Esophagus (tissue), 2 donors: ENCODE measurements at regions not wholly inside any gene's neighbourhood (a gene's known extent, or its start where the extent isn't known, plus 50 kb on each side); places are given as distances from the start of the nearest gene placed in this dataset.
"Not testable (repeated sequence)": the region's sequence is repeated elsewhere in the genome, so short reads cannot be mapped to it uniquely, and the experiment has no call there.

ENCODE experiments used
- H3K27ac ChIP-seq, 2 donors: one replicate each; pipeline ENCODE4 v1.5.1; 2013; ENCODE audit warnings: low read depth in 2 of 2, mild to moderate bottlenecking in 2 of 2, inconsistent platforms in 1 of 2, low read length in 1 of 2, moderate library complexity in 1 of 2
- H3K27me3 ChIP-seq, 2 donors: one replicate each; pipeline ENCODE4 v1.6.1; 2013; ENCODE audit warnings: low read length in 2 of 2, control low read depth in 1 of 2, mild to moderate bottlenecking in 1 of 2; ENCODE audit not compliant: insufficient read depth in 2 of 2, control insufficient read depth in 1 of 2
- H3K36me3 ChIP-seq, 2 donors: one replicate each; pipeline ENCODE4 v1.6.1; 2013; ENCODE audit warnings: low read length in 1 of 2; ENCODE audit not compliant: control insufficient read depth in 2 of 2, insufficient read depth in 2 of 2
- H3K4me1 ChIP-seq, 2 donors: one replicate each; pipeline ENCODE4 v1.6.1; 2013; ENCODE audit warnings: low read length in 1 of 2; ENCODE audit not compliant: control insufficient read depth in 2 of 2, insufficient read depth in 2 of 2
- H3K4me3 ChIP-seq, 2 donors: one replicate each; pipeline ENCODE4 v1.5.1; 2013; ENCODE audit warnings: low read length in 2 of 2, mild to moderate bottlenecking in 2 of 2, low read depth in 1 of 2, moderate library complexity in 1 of 2
- H3K9me3 ChIP-seq, 2 donors: one replicate each; pipeline ENCODE4 v1.6.1; 2013; ENCODE audit warnings: mild to moderate bottlenecking in 2 of 2, low read depth in 1 of 2, low read length in 1 of 2, moderate library complexity in 1 of 2; ENCODE audit not compliant: control insufficient read depth in 2 of 2, insufficient read depth in 1 of 2
- WGBS, 2 donors: extraction: QIAGEN DNeasy Blood & Tissue Kit; methylation state at CpG; one replicate each; pipeline ENCODE4 v1.1.7; 2013; 5-methylcytosine and 5-hydroxymethylcytosine counted together
- donor health status: healthy with polysubstance abuse.
- donor health status: Bipolar disorder and iron deficiency.

DNA sequence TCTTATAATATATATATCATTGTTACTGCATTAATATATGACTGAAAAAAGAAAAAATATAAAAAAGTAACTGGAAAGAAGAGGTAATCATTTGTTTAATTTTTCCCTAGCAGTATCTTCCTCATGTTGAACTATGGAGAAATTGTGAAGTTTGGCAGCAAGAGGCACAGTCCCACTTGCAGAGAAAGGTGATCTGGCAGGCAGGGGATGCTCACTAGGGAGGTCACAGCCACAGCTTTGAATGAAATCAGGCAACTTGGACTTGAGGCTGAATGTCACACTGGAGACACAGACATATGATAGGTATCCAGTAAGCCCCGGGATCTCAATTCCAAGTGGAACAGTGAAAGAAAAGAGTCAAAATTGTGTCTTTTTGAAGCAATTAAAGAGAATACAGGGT is 149.9 kb upstream of the RORA start:
- no peaks in the 10 kb centered on the region for H3K27me3 ChIP-seq
- no peak overlapping the region for H3K4me3 ChIP-seq
- H3K36me3 ChIP-seq: no peaks in the 10 kb centered on the region
- 83 to 88% methylated on average over 1 of the region's 1 CpG for WGBS, 2 donors
- H3K4me1 ChIP-seq: no peaks in the 10 kb centered on the region
- no peak overlapping the region for H3K27ac ChIP-seq
- no peaks in the 10 kb centered on the region for H3K9me3 ChIP-seq

DNA sequence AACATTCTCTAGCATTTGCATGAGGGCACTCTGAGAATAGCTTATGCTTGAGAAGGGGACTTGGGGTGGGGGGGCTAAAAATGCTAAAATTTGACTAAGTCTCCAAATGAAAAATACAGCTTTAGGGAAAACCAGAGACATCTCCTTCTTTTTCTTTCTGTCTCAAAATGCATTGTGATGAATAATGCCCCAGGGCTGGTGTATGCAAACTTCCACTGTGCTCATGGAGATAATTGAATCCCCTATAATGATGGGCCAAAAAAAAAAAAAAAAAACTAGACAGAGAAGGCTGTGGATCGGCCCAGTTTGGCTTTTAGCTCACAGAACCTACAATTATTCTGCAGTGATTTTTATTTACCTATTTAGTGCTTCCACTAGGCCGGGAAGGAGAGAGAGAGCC is 147.9 kb upstream of the RORA start:
- no peaks in the 10 kb centered on the region for H3K36me3 ChIP-seq
- 85 to 86% methylated on average over 2 of the region's 2 CpGs for WGBS, 2 donors
- H3K27me3 ChIP-seq: no peaks in the 10 kb centered on the region
- no peaks in the 10 kb centered on the region for H3K4me1 ChIP-seq
- H3K4me3 ChIP-seq: no peak overlapping the region
- no peak overlapping the region for H3K27ac ChIP-seq
- no peaks in the 10 kb centered on the region for H3K9me3 ChIP-seq

DNA sequence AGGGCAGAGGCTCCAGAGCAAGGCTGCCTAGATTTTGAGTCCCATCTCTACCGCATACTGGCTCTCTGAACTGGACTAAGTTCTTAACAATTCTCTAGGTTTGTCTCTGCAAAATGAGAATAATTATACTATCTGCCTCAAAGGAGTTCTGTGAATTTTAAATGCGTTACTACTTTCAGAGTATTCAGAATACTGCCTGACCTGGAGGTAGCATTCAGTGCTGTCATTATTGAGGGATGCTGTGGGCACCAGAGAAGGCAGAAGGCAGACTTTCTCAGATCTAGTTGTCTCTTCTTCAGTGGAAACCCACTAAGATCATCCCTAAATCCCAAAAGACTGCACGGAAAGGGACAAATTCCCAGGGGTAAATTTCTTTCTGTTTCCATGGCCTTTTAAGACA is 147.4 kb upstream of the RORA start:
- no peaks in the 10 kb centered on the region for H3K9me3 ChIP-seq
- H3K27ac ChIP-seq: no peak overlapping the region
- H3K36me3 ChIP-seq: no peaks in the 10 kb centered on the region
- no peaks in the 10 kb centered on the region for H3K27me3 ChIP-seq
- WGBS, 2 donors: 93% methylated on average over 3 of the region's 3 CpGs
- no peaks in the 10 kb centered on the region for H3K4me1 ChIP-seq
- no peak overlapping the region for H3K4me3 ChIP-seq

DNA sequence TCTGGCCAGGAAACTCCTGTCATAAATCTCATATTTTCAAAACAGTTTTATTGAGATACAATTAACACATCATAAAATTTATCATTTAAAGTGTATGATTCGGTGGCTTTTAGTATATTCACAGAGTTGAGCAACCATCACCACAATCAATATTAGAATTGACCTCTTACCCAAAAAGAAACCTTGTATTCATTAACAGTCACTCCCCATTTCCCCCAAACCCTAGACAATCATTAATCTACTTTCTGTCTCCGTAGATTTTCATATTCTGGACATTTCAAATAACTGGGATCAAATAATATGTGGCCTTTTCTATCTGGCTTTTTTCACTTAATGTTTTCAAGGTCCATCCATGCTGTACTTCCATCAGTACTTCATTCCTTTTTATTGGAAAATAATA is 145.7 kb upstream of the RORA start:
- H3K9me3 ChIP-seq: no peaks in the 10 kb centered on the region
- no peak overlapping the region for H3K4me3 ChIP-seq
- no peak overlapping the region for H3K27ac ChIP-seq
- H3K4me1 ChIP-seq: no peaks in the 10 kb centered on the region
- no peaks in the 10 kb centered on the region for H3K27me3 ChIP-seq
- no peaks in the 10 kb centered on the region for H3K36me3 ChIP-seq
- WGBS, 2 donors: 88 to 92% methylated on average over 2 of the region's 2 CpGs

DNA sequence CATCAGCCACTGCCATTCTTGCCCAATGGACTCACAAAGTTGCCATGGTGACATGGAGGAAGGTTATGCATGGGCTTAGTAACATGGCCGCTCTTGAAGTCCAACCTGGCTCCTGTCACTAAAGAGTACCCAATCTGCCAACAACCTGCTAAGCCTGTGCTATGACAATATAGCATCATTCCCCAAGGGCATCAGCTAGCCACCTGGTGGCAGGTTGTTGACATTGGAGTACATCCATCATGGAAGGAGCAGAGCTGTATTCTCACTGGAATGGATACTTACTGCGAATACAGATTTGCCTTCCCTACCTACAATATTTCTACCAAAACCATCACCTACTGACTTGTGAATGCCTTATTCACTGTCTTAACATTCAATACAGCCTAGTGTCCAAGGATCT is 138.9 kb upstream of the RORA start:
- 92 to 99% methylated on average over 2 of the region's 2 CpGs for WGBS, 2 donors
- Histone ChIP-seq H3K4me3 (no peak overlapping the region), H3K9me3 (no peaks in the 10 kb centered on the region), H3K4me1 (no peaks in the 10 kb centered on the region), H3K27me3 (no peaks in the 10 kb centered on the region), H3K27ac (no peak overlapping the region), H3K36me3 (no peaks in the 10 kb centered on the region)

DNA sequence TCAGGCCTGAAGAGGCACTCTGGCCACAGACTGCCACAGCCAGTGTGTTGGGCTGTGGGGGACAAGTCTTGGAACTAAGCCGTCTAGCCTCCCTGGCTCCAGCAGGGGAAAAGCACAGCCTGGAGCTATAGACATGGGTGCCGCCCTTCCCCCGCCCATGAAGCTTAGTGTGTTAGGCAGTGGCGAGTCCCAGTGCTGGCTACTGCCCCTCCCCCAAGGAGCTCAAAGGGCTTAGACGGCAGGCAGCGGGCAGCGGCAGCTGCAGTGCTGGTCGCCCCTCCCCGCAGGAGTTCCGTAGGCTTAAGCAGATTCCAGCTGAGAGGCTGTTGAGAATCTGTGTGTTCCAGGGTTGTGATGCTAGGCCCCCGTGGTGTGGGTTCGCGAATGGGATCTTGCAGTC is 135.8 kb upstream of the RORA start:
- H3K4me3 ChIP-seq: no peak overlapping the region
- H3K36me3 ChIP-seq: no peaks in the 10 kb centered on the region
- H3K4me1 ChIP-seq: no peaks in the 10 kb centered on the region
- H3K27me3 ChIP-seq: no peaks in the 10 kb centered on the region
- no peak overlapping the region for H3K27ac ChIP-seq
- WGBS, 2 donors: 43 to 45% methylated on average over 13 of the region's 13 CpGs
- H3K9me3 ChIP-seq: no peaks in the 10 kb centered on the region

DNA sequence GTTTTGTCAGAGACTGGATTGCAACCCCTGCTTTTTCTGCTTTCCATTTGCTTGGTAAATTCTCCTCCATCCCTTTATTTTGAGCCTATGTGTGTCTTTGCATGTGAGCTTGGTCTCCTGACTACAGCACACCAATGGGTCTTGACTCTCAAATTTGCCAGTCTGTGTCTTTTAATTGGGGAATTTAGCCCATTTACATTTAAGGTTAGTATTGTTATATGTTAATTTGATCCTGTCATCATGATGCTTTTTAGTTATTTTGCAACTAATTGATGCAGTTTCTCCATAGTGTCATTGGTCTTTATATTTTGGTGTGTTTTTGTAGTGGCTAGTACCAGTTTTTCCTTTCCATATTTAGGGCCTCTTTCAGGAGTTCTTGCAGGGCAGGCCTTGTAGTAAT is 133.8 kb upstream of the RORA start:
- H3K4me1 ChIP-seq, H3K36me3 ChIP-seq, H3K27ac ChIP-seq, H3K27me3 ChIP-seq, H3K9me3 ChIP-seq, H3K4me3 ChIP-seq: not testable (repeated sequence)

DNA sequence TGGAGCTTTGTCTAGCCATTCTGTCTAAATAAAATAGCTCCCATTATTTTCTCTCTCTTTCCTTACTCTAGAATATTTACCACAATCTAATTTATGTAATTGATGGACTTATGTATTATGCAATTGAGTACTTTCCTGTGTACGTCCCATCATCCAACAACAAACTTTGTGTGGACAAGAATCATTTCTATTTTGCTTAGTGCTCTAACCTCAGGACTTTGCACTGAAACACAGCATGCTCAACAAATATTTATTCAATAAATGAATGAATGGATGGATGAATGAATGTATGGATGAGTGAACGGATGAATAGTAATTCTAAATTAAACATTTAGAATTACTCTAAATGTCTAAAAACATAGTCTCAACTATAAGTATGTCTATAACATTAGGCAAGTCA is 115.2 kb upstream of the RORA start:
- Histone ChIP-seq H3K36me3 (no peaks in the 10 kb centered on the region), H3K27me3 (no peaks in the 10 kb centered on the region), H3K4me1 (no peaks in the 10 kb centered on the region), H3K27ac (no peak overlapping the region), H3K4me3 (no peak overlapping the region), H3K9me3 (no peaks in the 10 kb centered on the region)
- WGBS, 2 donors: 72% methylated on average over 2 of the region's 2 CpGs

DNA sequence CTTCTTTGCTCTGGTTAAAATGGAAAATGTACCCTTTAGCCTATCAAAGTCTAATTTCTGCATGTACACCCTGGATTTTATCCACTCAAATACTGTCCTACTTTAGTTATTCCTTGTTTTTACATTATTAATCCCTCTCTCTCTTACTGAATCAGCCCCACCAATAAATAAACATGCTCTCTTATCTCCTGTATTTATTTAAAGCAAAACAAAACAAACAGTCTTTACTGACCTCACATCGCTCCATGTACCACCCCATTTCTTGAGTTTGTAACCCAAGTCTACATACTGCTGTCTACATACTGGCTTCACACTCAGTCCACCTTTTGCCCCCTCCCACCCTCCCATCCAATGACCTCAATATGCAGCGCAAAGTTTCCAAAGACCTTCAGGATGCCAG is 113.3 kb upstream of the RORA start:
- H3K9me3 ChIP-seq: no peaks in the 10 kb centered on the region
- no peak overlapping the region for H3K4me3 ChIP-seq
- WGBS, 2 donors: 70 to 75% methylated on average over 2 of the region's 2 CpGs
- no peaks in the 10 kb centered on the region for H3K4me1 ChIP-seq
- no peak overlapping the region for H3K27ac ChIP-seq
- no peaks in the 10 kb centered on the region for H3K36me3 ChIP-seq
- H3K27me3 ChIP-seq: no peaks in the 10 kb centered on the region

DNA sequence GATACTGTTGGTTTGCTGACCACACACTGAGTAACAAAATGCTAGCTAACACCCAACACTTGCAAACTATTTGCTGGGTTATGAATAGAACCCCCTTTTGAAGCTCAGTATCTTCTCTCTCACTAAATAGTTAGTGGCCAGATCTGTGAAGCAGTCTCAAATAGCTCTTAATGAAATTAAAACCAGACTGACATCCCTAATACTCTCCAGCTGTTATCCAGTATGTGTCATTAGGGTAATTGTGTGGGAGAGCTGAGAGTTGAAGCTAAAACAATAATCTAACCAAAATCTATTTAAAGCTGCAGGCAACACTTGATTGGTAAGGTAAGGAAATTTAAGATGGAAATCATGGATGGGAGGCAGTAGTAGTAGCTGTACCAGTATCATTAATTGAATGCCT is 110.4 kb upstream of the RORA start:
- Histone ChIP-seq H3K27ac (no peak overlapping the region), H3K4me3 (no peak overlapping the region), H3K9me3 (no peaks in the 10 kb centered on the region), H3K4me1 (no peaks in the 10 kb centered on the region), H3K36me3 (no peaks in the 10 kb centered on the region), H3K27me3 (peaks cover 0 to 4% of the 10 kb centered on the region in 2 donors)
